GM12891 (cell line): ENCODE measurements at regions not wholly inside any gene's neighbourhood (a gene's known extent, or its start where the extent isn't known, plus 50 kb on each side); places are given as distances from the start of the nearest gene placed in this dataset.

Experiments used
- POLR2A ChIP-seq: IDR thresholded peaks from 2 replicates; pipeline ENCODE4 v1.6.1; 2011; ENCODE audit warnings: low read depth, low read length, control low read depth
- POLR2AphosphoS5 ChIP-seq: IDR thresholded peaks from 2 replicates; pipeline ENCODE4 v1.6.1; 2011; ENCODE audit warnings: low read depth, low read length, control low read depth

- no peak for TF ChIP-seq POLR2A
- TF ChIP-seq POLR2AphosphoS5: no peak
Observed at GRCh38 chr5:38739011-38739704, 106.7 kb upstream of the OSMR start.
